Keratinocyte (primary cell): ENCODE measurements at regions not wholly inside any gene's neighbourhood (a gene's known extent, or its start where the extent isn't known, plus 50 kb on each side); places are given as distances from the start of the nearest gene placed in this dataset.

ENCODE experiments used
- CTCF ChIP-seq, 3 experiments: IDR thresholded peaks in 1 of 3; conservative IDR thresholded peaks in 1 of 3; optimal IDR thresholded peaks in 1 of 3; 2 replicates in 2 of 3; 3 replicates in 1 of 3; pipeline versions ENCODE3 to v1.5.1; 2011; ENCODE audit warnings: low read length in 3 of 3, mild to moderate bottlenecking in 3 of 3, moderate library complexity in 2 of 3, control low read depth in 1 of 3, inconsistent platforms in 1 of 3; ENCODE audit not compliant: insufficient read depth in 2 of 3; ENCODE audit errors: extremely low read depth in 1 of 3
- EZH2 ChIP-seq: IDR thresholded peaks from one replicate; pipeline ENCODE4 v1.6.1; 2012; ENCODE audit warnings: inconsistent platforms, mild to moderate bottlenecking, low read length, moderate library complexity

- TF ChIP-seq CTCF (optimal IDR thresholded peaks at IDR 0.05 in 1 of 3, IDR thresholded peaks at IDR 0.05 in 1 of 3, conservative IDR thresholded peaks at IDR 0.05 in 1 of 3; ENCODE audit: extremely low read depth in 1 of 3, insufficient read depth in 2 of 3, low read length in 3 of 3): no peak
- no peak for TF ChIP-seq EZH2
Observed at GRCh38 chr5:74072646-74073045, 446.6 kb downstream of the ARHGEF28 start.
